Hematopoietic multipotent progenitor cell (in vitro differentiated cells): ENCODE measurements at regions not wholly inside any gene's neighbourhood (a gene's known extent, or its start where the extent isn't known, plus 50 kb on each side); places are given as distances from the start of the nearest gene placed in this dataset.
"Not testable (repeated sequence)": the region's sequence is repeated elsewhere in the genome, so short reads cannot be mapped to it uniquely, and the experiment has no call there.

Source experiments
- DNase-seq, 3 donors: peaks; one replicate each; pipeline ENCODE4 v3.0.0-alpha.2; 2011 to 2015; ENCODE audit warnings: low read depth in 2 of 3, low spot score in 2 of 3

GRCh38 chr7:76117306-76117991 is 69.5 kb downstream of the MDH2 start:
- DNase-seq = not testable (repeated sequence)

GRCh38 chr7:76118253-76119036 is 70.5 kb downstream of the MDH2 start:
- not testable (repeated sequence) for DNase-seq

GRCh38 chr7:76121044-76121443 is 73.1 kb downstream of the MDH2 start:
- no peak for DNase-seq

- DNase-seq = no peak
Measured at GRCh38 chr7:76122516-76123239, 74.8 kb downstream of the MDH2 start.

- no peak for DNase-seq
Measured at GRCh38 chr7:76123316-76123715, 75.4 kb downstream of the MDH2 start.

GRCh38 chr7:76125560-76125959 is 76.1 kb upstream of the SRRM3 start:
- DNase-seq = no peak

GRCh38 chr7:76126632-76127031 is 75.1 kb upstream of the SRRM3 start:
- DNase-seq = no peak

GRCh38 chr7:76129366-76129765 is 72.3 kb upstream of the SRRM3 start:
- no peak for DNase-seq

GRCh38 chr7:76129836-76130235 is 71.9 kb upstream of the SRRM3 start:
- DNase-seq = no peak

- peak in 1 of 3 donors; percentile 34 for DNase-seq
Measured at GRCh38 chr7:76130661-76131060, 71.0 kb upstream of the SRRM3 start.

- DNase-seq = not testable (repeated sequence)
Measured at GRCh38 chr7:76131887-76132286, 69.8 kb upstream of the SRRM3 start.

- DNase-seq = peak in 1 of 3 donors; percentile 61
Measured at GRCh38 chr7:76133164-76133775, 68.4 kb upstream of the SRRM3 start.

GRCh38 chr7:76133839-76134238 is 67.9 kb upstream of the SRRM3 start:
- DNase-seq = peak in 1 of 3 donors; percentile 24

- DNase-seq = not testable (repeated sequence)
Measured at GRCh38 chr7:76135263-76135662, 66.4 kb upstream of the SRRM3 start.

- DNase-seq = not testable (repeated sequence)
Measured at GRCh38 chr7:76138577-76139313, 63.0 kb upstream of the SRRM3 start.

- DNase-seq = no peak
Measured at GRCh38 chr7:76139670-76140069, 62.0 kb upstream of the SRRM3 start.

GRCh38 chr7:76140259-76140658 is 61.4 kb upstream of the SRRM3 start:
- not testable (repeated sequence) for DNase-seq

- no peak for DNase-seq
Measured at GRCh38 chr7:76142861-76143260, 58.8 kb upstream of the SRRM3 start.

- DNase-seq = not testable (repeated sequence)
Measured at GRCh38 chr7:76144664-76145270, 56.9 kb upstream of the SRRM3 start.

GRCh38 chr7:76146374-76146773 is 55.3 kb upstream of the SRRM3 start:
- no peak for DNase-seq
